ENCODE measurements at regions not wholly inside any gene's neighbourhood (a gene's known extent, or its start where the extent isn't known, plus 50 kb on each side); places are given as distances from the start of the nearest gene placed in this dataset.

DNA sequence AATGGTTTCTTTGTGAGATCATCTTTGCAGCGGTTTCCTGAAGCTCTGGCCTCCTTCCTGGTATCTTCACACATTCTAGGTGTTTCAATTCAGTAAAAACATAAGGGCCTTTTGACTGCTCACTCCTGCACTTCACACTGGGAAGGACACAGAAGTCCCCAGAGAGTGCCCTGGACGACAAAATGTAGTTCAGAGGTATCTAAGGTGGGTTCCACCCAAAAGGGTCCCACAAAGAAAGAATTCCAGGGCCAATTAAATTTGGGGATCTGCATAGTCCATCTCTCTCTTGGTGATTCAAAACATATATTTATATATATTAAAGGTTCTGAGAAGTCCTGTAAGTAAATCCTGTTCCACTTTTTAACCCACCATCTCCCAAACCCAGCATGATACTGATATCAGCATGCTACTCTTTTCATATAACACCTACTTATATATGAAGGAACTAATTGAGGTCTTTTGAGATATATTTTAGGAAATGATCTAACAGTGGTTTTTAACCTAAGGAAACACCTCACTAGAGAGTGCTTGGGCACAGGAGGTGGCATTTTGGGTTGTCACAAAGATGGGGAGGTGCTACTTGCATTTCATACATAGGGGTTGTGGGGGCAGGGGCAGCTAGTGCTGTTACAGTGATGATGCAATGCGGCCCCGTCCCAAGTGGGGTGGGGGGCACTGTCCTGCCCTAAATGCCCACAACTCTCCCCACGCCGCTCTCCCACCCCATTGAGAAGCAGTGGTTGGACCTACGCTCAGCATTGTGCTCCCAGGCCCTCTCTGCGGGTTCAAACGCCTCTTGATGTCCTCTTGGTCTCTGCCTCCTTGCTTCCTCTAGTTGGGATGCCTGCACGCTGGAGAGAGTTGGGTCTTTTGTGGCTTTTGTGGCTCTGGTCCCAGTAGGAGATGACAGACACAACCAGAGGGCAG is 109.4 kb downstream of the ARF6 start:
- 52 to 61% (median 57%) methylated on average over 8 to 10 of the region's 10 CpGs for WGBS, 5 donors
- H3K4me3 ChIP-seq: peak overlapping the region in 7 of 8 donors; percentile 2 to 70 (median 50)
- peaks cover 46 to 73% (median 67%) of the 10 kb centered on the region in 6 donors for H3K4me1 ChIP-seq
- peak; percentile 88 for DNase-seq
- no peaks in the 10 kb centered on the region for H3K27me3 ChIP-seq (replicated peaks in 1 of 7)
- H3K27ac ChIP-seq: peak overlapping the region; percentile 86 to 96 (median 92)
- no peaks in the 10 kb centered on the region for H3K9me3 ChIP-seq
- TF ChIP-seq POLR2A (IDR thresholded peaks at IDR 0.05) (no peak), POLR2AphosphoS5 (IDR thresholded peaks at IDR 0.05) (peak in 2 of 3 donors; percentile 3 to 67)
- TF ChIP-seq, protein P1, sequence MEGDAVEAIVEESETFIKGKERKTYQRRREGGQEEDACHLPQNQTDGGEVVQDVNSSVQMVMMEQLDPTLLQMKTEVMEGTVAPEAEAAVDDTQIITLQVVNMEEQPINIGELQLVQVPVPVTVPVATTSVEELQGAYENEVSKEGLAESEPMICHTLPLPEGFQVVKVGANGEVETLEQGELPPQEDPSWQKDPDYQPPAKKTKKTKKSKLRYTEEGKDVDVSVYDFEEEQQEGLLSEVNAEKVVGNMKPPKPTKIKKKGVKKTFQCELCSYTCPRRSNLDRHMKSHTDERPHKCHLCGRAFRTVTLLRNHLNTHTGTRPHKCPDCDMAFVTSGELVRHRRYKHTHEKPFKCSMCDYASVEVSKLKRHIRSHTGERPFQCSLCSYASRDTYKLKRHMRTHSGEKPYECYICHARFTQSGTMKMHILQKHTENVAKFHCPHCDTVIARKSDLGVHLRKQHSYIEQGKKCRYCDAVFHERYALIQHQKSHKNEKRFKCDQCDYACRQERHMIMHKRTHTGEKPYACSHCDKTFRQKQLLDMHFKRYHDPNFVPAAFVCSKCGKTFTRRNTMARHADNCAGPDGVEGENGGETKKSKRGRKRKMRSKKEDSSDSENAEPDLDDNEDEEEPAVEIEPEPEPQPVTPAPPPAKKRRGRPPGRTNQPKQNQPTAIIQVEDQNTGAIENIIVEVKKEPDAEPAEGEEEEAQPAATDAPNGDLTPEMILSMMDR (IDR thresholded peaks at IDR 0.05 in 8 of 11, conservative IDR thresholded peaks at IDR 0.05 in 3 of 11): no peak
- H3K36me3 ChIP-seq: no peaks in the 10 kb centered on the region
- intact Hi-C loops (cut with DNase I; ENCODE audit: low total_unique reads): loop anchor here (10.0 kb wide), 1 partner anchor 117 kb away; no protein-coding TSS in a partner anchor

DNA sequence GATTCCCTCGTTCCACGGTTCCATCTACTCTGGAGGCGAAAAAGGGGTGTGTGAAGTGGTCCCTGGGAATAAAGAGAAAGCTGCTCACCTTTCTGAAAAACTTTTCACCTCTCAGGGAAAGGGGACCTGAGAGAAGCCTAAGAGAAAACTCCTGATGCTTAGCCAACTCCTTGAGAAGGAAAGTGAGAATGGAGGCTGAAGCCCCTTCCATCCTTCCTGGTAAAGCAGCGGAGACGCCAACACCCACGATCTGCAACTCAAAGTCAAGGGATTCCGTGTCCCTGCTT is 110.0 kb downstream of the ARF6 start:
- intact Hi-C loops (cut with DNase I; ENCODE audit: low total_unique reads): loop anchor here (10.0 kb wide), 1 partner anchor 118 kb away; no protein-coding TSS in a partner anchor
- TF ChIP-seq POLR2AphosphoS5 (IDR thresholded peaks at IDR 0.05): no peak
- TF ChIP-seq, protein P1 (IDR thresholded peaks at IDR 0.05 in 8 of 11, conservative IDR thresholded peaks at IDR 0.05 in 3 of 11): no peak
- TF ChIP-seq POLR2A (IDR thresholded peaks at IDR 0.05): no peak
- Histone ChIP-seq H3K9me3 (no peaks in the 10 kb centered on the region), H3K27me3 (replicated peaks in 1 of 7) (no peaks in the 10 kb centered on the region), H3K4me1 (peaks cover 46 to 73% (median 66%) of the 10 kb centered on the region in 6 donors), H3K4me3 (peak overlapping the region; percentile 23 to 70 (median 50)), H3K27ac (peak overlapping the region; percentile 86 to 96 (median 92)), H3K36me3 (no peaks in the 10 kb centered on the region)
- no peak for DNase-seq
- 15 to 25% (median 18%) methylated on average over 7 of the region's 7 CpGs for WGBS, 5 donors

DNA sequence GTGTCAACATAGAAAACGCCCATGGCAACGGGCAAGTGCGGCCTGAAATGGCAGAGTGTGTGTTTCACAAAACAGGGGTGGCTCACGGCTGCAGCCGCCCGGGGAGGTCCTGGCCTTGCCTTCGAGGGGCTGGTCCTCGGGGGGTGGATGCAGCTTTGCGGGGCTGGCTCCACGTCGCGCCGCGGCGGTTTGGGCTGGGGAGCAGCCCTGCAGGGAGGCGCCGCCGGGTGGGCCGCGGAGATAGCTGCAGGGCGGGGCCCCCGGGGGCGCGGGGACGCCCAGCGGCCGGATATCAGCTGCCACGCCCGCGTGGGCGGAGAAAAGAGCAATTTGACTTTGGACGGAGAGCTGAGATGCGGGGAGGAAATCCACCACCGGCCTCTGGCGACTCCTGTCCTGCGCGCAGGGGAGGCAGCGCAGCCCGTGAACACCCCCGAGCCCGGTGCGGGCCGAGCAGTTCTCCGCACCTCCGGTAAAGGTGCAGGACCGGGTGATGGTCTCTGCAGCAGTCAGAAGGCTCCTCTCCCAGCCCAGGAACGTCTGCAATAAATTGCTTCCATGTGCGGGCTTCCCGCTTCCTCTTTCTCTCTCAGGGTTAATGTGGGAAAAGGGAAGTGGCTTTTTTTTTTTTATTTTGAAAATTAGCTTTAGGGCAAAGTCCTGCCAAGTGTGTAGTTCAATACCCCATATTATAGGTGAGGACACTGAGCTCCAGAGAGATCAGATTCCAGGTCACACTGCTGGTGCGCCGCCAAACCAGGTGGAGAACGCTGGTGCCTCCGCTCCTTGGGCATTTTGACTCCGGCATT is 110.5 kb downstream of the ARF6 start:
- Histone ChIP-seq H3K27me3 (replicated peaks in 1 of 7) (no peaks in the 10 kb centered on the region), H3K4me3 (peak overlapping the region; percentile 23 to 70 (median 50)), H3K4me1 (peaks cover 45 to 73% (median 63%) of the 10 kb centered on the region in 6 donors), H3K27ac (peak overlapping the region; percentile 86 to 96 (median 92)), H3K36me3 (no peaks in the 10 kb centered on the region), H3K9me3 (no peaks in the 10 kb centered on the region)
- intact Hi-C loops (cut with DNase I; ENCODE audit: low total_unique reads): loop anchor here (10.0 kb wide), 1 partner anchor 119 kb away; no protein-coding TSS in a partner anchor
- 3 to 7% (median 4%) methylated on average over 31 to 54 of the region's 54 CpGs for WGBS, 5 donors
- peak; percentile 97 for DNase-seq
- TF ChIP-seq POLR2AphosphoS5 (IDR thresholded peaks at IDR 0.05) (peak; percentile 92 to 94 (median 92)), POLR2A (IDR thresholded peaks at IDR 0.05) (peak in 2 of 3 donors; percentile 13 to 61)
- TF ChIP-seq, protein P1 (IDR thresholded peaks at IDR 0.05 in 8 of 11, conservative IDR thresholded peaks at IDR 0.05 in 3 of 11): peak in 9 of 11 experiments; percentile 33 to 70 (median 55)
